Activated CD4-positive, alpha-beta T cell treated with anti-CD3 and anti-CD28 coated beads, Interleukin-2, Interleukin-6, amounts not matched to agents 100 ng/mL and 50 ng/mL, durations not matched to agents 16 hours and 8 hours (primary cell): ENCODE measurements at regions not wholly inside any gene's neighbourhood (a gene's known extent, or its start where the extent isn't known, plus 50 kb on each side); places are given as distances from the start of the nearest gene placed in this dataset.
"Not testable (repeated sequence)": the region's sequence is repeated elsewhere in the genome, so short reads cannot be mapped to it uniquely, and the experiment has no call there.

Experiments used
- DNase-seq: peaks from one replicate; pipeline ENCODE4 v3.0.0-alpha.2; 2020

DNA sequence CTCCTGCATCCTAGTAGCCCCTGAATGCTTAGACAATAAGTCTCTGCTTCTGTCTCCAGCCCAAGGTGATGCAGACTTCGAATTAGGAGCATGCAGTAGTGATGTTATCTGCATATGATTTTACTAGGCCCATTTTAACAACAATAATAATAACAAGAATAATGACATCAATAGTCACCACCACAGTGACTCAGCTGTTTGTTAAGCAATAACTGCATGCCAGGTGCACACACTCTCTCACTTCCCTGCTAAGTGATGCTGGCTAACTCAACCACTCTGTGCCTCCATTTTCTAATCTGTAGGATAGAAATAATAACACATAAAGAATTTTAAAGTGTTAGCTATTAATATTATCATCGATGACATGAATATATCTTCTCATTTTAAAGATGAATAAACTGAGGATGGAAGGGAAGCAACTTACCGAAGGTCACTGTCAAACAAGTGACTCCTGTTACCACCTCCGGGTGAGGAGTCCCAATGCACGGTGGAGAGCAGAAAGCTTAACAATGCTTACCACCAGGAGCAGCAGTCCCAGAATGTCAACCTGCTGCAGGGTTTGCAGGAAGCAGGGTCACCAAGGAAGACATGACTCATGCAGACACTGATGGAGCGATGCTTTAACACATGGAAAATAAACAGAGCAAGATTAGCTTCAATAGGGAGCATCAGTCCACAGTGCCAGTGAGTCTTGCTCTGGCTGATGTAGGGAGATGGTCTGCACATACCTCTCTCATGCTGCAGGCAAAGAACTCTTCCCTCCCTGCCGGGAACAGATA, 290.2 kb downstream of the SPATA17 start:
- DNase-seq: no peak

DNA sequence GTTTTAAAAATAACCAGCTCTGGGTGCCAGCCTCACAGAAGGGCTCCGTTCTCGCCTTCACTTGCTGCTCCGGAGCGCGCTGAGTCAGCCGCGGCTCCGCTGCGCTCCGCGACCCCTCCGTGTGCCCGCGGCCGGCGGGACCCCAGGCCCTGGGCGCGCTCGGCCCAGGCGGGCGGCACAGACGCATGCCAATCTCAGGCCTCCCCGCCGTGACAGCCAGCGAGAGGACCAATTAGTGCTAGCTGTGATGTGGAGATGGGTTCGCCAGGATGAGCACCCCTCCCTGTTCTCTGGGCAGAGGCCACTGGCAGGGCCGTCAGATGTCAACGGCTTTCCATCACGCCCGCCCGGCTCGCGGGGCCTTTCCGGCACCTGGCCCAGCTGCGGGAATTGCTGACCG, 293.8 kb downstream of the SPATA17 start:
- no peak for DNase-seq

DNA sequence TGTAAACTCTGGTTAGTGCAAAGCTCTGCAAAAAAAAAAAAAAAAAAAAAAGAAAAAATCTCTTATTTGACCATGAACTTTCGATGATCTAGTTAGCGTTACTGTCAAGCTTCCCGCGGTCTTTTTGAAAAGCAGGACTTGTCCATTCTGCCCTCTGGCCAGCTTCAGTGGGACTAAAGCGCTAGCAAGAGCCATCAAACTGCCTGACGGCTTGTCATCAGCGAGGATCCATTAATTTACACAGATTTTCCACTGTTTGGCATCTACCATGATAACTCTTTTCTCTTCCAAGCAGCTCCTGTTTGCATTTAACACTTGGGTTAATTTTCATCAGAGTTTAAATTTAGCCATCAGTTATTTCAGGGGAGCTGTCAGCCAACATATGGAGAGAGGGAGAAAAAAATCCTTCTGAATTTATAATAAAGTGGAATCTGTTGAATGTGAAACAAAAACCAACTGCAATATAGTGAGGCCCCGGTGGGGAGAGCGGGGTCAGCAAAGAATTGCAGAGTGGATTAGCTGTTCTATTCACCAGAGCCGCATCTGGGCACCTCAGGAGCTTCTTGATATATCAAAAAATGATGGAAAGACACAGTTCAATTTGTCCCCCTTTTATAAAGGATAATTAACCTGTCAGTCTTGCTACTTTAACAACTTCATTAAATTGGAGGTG, 298.2 kb downstream of the SPATA17 start:
- no peak for DNase-seq

DNA sequence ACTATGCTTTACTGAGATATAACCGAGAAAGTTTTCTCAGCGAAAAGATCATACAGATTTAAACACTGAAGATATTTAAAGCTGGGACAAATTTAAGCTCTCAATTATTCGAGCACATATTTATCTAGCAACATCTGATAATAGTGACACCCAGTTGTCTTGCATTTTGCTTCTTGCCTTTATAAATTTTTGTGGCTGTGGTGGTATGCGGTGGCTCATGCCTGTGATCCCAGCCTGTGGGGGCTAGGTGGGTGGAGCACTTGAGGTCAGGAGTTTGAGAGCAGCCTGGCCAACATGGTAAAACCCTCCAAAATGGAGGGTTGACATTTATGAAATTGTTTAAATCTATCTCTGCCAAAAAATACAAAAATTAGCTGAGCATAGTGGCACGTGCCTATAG, 312.2 kb downstream of the SPATA17 start:
- no peak for DNase-seq

DNA sequence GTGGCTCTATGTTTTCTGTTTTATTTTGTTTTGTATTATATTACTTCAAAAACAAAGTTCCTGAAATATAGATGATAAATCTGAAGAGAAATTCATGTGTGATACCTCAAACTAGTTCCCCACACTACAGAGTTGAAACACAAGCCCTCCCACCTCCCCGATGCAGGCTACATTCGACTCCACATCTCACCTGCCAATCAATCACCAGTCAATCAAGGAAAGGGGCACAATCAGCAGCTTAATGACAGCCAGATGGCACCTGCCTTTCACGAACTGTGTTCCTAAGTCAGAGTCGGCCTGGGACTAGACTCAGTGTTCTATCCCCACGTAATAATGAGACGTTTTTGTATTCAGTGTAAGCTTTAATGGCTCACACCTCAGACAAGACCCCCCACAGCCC, 313.4 kb downstream of the SPATA17 start:
- DNase-seq: no peak

DNA sequence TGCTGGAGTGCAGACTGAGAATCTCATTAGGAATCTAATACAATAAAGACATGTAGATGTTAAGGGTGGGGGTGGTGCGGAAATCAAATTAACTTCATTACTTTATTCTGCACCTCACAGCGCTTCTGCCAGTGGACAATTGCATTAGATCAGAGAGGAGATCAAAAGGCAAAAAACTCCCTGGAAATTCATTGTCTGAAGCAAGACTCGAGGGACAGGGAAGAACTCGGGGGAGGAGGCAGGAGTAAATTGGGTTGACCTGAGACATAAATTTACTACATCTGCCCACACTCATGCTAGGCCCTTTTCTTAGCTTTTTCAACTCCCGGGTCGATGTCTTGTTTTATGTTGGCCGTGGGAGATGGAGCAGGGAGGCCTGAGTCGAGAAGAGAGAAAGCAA, 315.4 kb downstream of the SPATA17 start:
- no peak for DNase-seq

DNA sequence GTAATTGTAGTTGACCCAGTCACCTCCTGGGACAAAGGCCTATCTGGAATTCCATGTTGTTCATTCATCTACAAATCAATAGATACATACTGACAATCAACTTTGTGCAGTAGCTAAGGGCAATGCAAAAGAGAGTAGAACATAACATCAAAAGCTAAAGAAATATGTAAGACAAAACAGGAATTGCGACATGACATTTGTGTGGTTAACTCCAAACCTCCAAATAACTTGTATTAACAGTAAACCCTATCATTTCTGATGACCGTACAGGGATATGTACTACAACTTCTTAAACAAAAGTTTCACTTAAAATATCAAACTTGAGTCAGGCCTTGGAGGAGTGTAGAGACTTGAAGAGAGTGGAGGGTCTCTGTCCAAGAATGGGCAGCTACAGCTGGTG, 317.6 kb downstream of the SPATA17 start:
- no peak for DNase-seq

DNA sequence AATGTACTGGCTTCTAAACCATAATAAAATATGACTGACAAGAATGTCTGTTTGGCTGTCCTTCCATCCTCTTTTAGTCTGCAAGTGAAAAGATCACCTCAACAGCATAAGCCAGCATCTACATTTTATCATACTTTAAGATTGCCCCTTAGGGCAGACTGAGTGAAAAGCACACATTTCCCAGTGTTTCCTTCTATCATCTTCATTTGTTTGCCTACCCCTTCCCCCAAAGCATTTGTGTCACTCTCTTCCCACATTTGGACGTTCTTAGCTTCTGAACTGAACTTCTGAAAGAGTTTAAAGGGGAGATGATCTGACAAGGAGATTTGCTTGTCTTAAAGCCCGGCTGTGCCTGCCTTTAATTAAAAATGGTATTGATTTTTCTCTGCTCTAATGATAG, 322.2 kb downstream of the SPATA17 start:
- no peak for DNase-seq

DNA sequence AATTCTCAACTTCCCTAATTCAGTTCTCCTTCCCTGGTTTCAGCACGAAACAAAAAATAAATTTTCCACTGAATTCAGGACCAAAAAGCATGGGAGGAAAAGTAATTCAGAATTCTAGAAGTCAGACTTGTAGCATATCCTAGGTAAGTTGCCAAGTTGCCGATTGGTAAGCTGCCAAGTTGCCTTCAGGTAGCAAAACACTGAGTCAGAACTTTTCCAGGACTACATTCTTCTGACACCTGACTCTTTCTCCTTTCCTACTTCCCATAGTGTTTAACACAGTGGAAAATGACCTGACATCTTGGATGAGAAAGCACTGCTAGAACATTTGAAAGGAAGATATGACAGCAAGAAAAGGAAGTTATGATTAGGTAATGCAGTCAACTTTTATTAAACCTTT, 322.8 kb downstream of the SPATA17 start:
- DNase-seq: no peak

DNA sequence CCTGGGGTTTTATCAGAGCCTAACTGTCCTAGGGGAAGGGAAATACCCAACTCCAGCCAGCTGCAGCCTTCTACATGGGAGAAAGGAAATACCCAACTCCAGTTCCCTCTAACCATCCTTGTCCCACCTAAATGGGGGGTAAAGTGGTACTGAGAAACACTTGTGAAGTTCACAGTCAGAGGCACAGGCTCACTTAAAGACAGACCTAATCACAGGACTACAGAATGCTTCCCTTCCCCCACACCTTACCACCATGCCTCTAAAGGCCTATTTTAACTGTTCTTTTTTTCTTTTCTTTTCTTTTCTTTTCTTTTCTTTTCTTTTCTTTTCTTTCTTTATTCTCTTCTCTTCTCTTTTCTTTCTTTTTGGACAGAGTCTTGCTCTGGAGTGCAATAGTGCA, 324.6 kb downstream of the SPATA17 start:
- no peak for DNase-seq

DNA sequence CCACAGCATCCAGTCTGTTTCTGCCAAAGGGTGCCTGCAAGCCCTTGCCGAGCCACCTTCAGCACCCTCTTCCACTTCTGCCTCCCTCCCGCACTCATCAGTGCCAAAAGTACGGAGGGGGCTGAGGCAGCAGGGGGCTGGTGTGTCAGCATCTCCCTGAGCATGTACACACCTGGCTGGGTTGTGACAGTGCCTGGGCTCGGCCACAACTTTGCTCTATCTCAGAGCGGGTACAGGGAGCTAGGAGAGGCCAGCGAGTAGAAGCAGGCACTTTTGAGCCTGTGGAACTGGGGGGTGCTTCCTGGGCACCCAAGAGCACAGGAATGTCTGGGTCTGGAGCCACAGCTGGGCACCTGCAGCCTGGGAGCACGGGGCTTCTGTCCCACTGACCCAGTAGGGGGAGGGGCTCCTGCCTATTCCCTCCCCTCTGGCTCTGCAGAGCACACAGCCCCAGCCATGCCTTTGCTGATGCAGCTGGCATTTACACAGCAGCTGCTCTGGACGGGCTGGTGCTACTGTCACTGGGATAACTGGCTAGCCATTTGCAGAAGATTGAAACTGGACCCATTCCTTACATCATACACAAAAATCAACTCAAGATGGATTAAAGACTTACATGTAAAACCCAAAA, 319.8 kb upstream of the RRP15 start:
- no peak for DNase-seq

DNA sequence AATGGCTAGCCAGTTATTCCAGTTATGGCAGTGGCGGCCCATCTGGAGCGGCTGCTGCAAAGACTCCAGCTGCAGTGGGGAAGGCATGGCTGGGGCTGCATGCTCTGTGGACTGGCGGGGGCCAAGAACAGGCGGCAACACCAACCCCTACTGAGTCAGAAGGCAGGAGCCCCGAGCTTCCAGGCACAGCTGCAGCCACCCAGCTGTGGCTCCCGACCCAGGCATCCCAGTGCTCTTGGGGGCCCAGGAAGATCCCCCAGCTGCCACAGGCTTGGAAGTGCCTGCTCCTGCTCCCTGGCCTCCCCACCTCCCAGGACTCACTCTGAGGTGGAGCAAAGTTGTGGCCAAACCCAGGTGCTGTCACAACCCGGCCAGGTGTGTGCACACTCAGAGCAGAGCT, 317.0 kb upstream of the RRP15 start:
- no peak for DNase-seq

DNA sequence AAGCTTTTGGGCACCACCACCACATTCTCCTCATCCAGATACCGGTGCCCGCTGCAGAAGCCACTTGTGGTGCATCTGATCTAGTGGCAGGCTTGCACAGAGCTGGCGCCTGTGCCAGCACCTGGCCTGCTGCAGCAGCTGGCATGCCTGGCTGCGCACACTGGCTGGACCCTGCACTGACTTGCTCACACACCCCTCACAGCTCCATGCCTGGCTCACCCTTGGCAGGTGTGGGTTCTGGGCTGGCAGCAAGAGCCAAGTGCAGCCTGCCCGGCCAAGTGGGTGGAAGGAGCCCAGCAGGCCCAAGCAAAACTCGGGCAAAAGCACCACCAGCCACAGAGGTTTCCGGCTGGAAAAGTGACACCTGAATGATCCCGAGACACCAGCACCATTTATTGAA, 315.7 kb upstream of the RRP15 start:
- no peak for DNase-seq

DNA sequence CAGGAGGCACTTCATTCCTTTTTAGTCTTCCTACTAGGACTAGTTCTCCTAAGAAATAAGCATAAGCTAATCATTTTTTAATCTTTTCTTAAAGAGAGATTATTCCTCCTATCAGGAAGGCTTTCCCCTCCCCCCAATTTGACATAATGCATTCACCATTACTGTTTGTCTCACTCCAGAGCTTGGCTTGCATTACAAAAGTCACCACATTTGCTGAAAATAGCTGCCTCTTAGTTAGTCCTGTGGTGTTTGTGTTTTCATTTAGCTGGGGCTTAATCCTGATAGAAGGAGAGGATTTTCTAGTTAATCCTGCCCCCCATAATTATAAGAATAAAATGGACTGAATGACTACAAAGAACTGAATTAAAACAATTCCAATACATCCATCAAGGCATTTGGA, 307.1 kb upstream of the RRP15 start:
- DNase-seq: no peak

DNA sequence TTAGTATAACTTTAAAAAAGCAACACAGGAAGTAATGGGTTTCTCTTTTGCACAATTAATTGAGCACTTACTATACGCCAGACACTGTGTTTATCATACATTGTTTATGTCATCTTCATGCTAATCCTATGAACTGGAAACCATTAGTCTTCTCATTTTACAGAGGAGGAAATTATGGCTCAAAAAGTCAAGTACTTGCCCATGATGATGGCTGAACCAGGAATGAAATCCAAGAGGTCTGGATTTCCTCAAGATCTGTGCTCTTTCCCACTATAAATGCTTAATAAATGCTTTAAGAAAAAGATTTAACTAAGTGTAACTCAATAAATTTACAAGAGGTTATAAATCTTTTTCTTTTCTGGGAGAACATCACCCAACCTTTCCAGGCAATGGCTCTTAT, 303.7 kb upstream of the RRP15 start:
- DNase-seq: no peak

DNA sequence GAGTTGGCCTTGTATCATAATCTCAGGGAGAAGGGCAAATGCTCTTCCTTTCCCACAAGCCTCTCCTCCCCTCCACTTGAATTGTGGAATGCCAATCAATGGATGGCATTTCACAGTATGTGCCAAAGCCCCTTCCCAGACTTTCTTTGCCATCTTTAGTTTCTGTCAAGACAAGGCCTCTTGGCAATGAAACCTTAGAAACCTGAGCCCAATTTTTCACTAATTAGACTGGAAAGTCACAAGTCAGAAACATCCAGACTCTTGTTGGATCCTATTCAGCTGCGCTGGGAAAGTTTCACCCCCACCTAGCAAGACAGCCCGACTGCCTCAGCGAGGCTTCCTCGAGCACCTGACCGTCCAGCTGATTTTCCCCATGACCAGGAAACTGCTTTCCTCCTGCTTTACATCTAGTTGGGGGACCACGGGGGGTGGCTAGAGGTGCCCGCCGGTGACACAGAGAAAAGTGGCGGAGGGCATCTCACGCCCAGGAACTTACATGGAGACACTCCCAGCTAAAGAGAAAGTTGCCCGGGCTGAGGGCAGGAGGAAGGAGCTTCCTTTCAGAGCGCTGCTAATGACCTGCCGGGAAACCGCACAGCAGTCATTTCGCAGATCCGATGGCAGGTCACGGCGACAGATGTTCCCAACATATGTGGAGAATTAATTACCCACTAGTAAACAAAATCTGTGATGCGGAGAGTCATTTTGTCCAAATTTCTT, 302.6 kb upstream of the RRP15 start:
- DNase-seq: no peak

DNA sequence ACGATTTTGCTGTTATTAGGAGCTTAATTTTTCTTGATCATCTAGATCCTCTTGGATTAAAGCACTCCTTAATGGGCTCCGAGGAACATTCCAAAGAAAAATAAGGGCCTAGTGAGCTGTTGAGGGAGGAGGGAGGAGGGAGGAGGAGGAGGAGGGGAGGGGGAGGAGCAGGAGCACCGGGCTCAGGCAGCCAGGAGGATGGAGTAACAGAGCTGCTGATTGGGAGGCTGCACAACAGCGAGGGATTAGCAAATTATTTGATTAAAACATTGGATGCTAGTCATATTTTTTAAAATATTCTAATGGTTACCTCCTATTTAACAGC, 302.1 kb upstream of the RRP15 start:
- DNase-seq: no peak

DNA sequence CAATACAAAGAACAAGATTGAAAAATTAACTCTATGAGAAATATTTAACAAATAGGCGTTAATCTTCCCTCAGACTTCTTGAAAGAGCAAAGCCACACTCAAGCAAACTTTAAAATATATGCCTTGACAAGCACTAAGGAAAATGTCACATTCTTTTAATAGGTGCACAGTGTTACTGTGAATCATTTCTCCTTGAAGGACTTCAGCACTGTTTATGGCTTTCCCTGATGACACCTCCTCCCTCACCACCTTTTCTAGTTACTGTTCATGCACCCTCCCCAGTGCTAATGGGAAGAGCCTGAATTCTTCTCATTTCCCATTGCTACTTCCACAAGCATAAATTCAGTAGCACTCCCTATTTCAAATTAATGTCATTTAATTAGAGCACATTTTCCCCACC, 299.5 kb upstream of the RRP15 start:
- no peak for DNase-seq

DNA sequence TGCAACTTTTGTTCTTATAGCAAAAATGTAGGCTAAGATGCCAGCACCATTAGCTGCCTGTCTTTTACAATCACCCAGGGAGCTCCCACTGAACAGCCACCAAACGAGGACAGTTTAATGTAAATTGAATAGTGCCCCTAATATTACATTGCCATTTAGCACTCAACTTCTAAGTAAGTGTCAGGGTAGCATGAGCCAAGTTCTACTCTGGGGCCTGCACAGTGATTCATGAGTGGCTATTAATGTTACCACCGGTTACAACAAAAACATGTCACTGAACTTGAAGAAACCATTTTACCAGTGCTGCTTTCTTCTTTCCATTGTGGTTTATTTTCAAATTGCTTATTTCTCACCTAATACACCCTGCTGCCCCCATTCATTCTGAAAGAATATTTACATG, 295.6 kb upstream of the RRP15 start:
- DNase-seq: no peak

DNA sequence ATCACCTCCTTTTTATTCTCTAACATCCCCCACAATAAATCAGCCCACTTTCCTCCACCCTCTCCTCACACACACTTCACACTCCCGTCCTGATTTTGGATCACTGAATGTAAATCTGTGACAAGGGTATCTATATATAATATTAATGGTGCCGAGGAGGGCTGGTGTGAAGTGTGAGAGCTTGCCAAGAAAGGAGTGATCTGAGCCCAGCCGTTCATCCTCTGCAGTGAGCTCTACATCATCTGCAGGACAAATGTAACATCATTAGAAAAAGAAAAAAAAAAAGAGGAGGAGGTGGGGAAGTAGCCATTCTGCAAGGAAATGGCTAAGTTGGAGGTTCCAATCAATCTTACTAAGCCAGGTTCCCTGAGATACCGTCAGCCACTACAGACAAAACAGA, 291.7 kb upstream of the RRP15 start:
- no peak for DNase-seq

DNA sequence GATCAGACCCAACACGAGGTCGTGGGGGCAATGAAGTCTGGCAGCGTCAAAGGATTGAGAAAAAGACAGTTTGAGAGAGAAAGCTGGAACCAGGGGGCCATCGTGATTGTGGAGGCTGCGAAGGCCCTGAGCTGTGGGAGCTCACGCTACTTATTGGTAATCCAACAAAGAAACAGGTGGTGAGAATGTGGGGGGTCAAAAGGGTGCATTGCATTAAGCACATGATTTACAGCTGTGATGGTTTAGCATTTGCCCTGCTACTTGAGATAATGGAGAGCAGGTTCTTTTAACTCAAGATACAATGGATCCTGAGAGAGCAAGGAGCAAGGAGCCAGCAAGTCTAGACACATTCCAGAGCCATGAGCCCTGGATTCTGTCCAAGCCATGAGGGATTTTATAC, 276.8 kb upstream of the RRP15 start:
- not testable (repeated sequence) for DNase-seq

DNA sequence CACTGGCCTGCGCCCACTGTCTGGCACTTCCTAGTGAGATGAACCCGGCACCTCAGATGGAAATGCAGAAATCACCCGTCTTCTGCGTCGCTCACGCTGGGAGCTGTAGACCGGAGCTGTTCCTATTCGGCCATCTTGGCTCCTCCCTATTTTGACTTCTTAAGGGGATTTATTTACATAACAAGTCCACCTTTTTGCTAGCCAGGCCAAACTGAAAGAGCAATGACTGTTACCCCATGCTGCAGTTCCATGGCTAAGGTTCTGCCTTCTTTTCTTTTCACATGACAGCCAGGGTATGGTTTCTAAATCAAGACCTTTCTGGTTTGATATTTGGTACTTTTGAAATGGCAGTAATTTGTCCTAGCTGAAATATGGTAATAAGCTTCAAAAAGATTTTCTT, 270.0 kb upstream of the RRP15 start:
- not testable (repeated sequence) for DNase-seq

DNA sequence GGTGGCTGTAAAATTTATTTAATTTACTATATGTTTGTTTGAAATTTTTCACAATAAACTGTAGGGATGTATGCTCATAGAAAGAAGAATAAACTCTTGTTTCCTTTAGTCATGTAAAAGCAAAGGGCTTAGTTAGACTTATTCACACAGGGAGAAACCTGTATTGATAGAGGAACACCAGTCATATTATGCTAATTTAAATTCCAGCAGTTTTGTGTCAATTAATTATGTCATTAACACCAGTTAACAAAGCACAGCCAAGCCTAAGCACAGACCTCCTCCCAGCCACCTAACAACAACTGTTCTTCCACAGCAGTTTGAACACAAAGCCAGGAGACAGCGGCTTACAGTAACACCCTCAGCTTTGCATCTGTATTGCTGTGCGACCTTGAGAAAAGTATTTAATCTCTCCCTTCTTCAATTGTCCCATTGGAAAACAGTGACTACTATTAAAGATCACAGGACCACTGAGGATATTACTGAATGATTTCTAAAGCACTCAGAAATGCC, 260.8 kb upstream of the RRP15 start:
- DNase-seq: no peak

DNA sequence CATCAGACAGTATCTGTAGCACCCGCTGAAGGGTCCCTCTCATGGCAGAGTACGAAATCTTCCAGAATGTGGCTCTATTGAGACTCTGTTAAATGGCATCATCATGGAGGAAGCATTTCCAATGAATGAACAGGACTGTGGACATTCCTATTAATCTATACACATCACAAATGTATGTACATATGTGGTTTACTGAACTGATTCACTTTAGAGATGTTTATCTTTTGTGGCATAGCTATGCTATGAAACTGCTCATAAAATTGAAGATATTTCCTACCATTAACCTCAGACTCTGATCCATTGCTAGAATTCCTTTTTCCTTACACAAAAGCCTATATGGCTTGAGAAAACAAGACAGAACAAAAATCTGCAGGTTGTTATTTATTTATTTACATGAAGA, 259.6 kb upstream of the RRP15 start:
- no peak for DNase-seq
